Sigmoid colon (tissue), 4 donors: ENCODE measurements at regions not wholly inside any gene's neighbourhood (a gene's known extent, or its start where the extent isn't known, plus 50 kb on each side); places are given as distances from the start of the nearest gene placed in this dataset.

Experiments used
- EP300 ChIP-seq, 4 donors: sonication (generic); formaldehyde crosslinking; IDR thresholded peaks; one replicate each; pipeline ENCODE4 v1.6.1; 2017; ENCODE audit warnings: antibody characterized with exemption in 4 of 4
- POLR2A ChIP-seq, 2 donors: fragments of 450-650 bp; IDR thresholded peaks; one replicate each; pipeline ENCODE4 v1.6.1; 2016; ENCODE audit warnings: antibody characterized with exemption in 2 of 2, mild to moderate bottlenecking in 2 of 2, moderate library complexity in 2 of 2
- POLR2AphosphoS5 ChIP-seq, 4 donors: sonication (generic); formaldehyde crosslinking; IDR thresholded peaks; one replicate each; pipeline ENCODE4 v1.6.1; 2017; ENCODE audit warnings: antibody characterized with exemption in 4 of 4
- TF ChIP-seq, protein P1 (sequence below), 4 experiments: fragments of 450-650 bp in 3 of 4; fragments of 200-600 bp in 1 of 4; IDR thresholded peaks; one replicate each; pipeline ENCODE4 v1.5.1; 2016 to 2019; ENCODE audit warnings: antibody characterized with exemption in 4 of 4, mild to moderate bottlenecking in 3 of 4, moderate library complexity in 2 of 4

DNA sequence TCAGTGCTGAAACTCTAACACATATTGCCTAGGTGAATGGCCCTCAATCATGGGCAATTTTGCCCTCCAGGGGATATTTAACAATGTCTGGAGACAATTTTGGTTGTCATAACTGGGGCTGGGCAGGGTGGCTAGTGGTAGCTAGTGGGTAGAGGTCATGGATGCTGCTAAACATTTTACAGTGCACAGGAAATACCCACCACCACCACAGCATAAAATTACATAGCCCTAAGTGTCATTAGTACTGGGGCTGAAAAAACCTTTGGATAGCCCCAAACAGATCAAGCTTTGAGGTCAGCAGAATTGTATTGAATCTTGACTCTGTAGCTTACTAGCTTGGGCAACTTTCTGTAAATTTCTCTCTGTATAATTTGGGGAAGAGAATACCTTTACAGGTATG lies 758.0 kb downstream of the BCL11B start:
- TF ChIP-seq POLR2AphosphoS5 (IDR thresholded peaks at IDR 0.05), result no peak
- TF ChIP-seq, protein P1, sequence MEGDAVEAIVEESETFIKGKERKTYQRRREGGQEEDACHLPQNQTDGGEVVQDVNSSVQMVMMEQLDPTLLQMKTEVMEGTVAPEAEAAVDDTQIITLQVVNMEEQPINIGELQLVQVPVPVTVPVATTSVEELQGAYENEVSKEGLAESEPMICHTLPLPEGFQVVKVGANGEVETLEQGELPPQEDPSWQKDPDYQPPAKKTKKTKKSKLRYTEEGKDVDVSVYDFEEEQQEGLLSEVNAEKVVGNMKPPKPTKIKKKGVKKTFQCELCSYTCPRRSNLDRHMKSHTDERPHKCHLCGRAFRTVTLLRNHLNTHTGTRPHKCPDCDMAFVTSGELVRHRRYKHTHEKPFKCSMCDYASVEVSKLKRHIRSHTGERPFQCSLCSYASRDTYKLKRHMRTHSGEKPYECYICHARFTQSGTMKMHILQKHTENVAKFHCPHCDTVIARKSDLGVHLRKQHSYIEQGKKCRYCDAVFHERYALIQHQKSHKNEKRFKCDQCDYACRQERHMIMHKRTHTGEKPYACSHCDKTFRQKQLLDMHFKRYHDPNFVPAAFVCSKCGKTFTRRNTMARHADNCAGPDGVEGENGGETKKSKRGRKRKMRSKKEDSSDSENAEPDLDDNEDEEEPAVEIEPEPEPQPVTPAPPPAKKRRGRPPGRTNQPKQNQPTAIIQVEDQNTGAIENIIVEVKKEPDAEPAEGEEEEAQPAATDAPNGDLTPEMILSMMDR (IDR thresholded peaks at IDR 0.05), result no peak
- TF ChIP-seq POLR2A (IDR thresholded peaks at IDR 0.05), result no peak
- TF ChIP-seq EP300 (IDR thresholded peaks at IDR 0.05), result no peak
